Neural cell (in vitro differentiated cells): ENCODE measurements at regions not wholly inside any gene's neighbourhood (a gene's known extent, or its start where the extent isn't known, plus 50 kb on each side); places are given as distances from the start of the nearest gene placed in this dataset.

ENCODE experiments used
- EP300 ChIP-seq: fragments of 450-650 bp; conservative IDR thresholded peaks from 2 replicates; pipeline ENCODE4 v1.6.1; 2014; ENCODE audit warnings: antibody characterized with exemption, mild to moderate bottlenecking, moderate library complexity; ENCODE audit not compliant: poor library complexity, severe bottlenecking
- EZH2 ChIP-seq: fragments of 200-600, 300-800 bp; shearing (Covaris generic), sonication (generic); IDR thresholded peaks from 2 replicates; pipeline ENCODE4 v1.6.1; 2014; ENCODE audit warnings: antibody characterized with exemption, low read length, borderline replicate concordance, mild to moderate bottlenecking; ENCODE audit not compliant: insufficient read depth, poor library complexity, severe bottlenecking
- MXI1 ChIP-seq: fragments of 450-650 bp; conservative IDR thresholded peaks from 2 replicates; pipeline ENCODE4 v1.6.1; 2014; ENCODE audit warnings: antibody characterized with exemption, mild to moderate bottlenecking; ENCODE audit not compliant: poor library complexity, severe bottlenecking
- POLR2AphosphoS5 ChIP-seq: IDR thresholded peaks from 2 replicates; pipeline ENCODE4 v1.6.1; 2012
- RAD21 ChIP-seq: fragments of 450-650 bp; conservative IDR thresholded peaks from 2 replicates; pipeline ENCODE4 v1.6.1; 2014; ENCODE audit warnings: antibody characterized with exemption, mild to moderate bottlenecking, moderate library complexity
- SMC3 ChIP-seq: fragments of 450-650 bp; conservative IDR thresholded peaks from 2 replicates; pipeline ENCODE4 v1.6.1; 2014; ENCODE audit warnings: antibody characterized with exemption, mild to moderate bottlenecking, moderate library complexity; ENCODE audit not compliant: poor library complexity
- TAF1 ChIP-seq: IDR thresholded peaks from 2 replicates; pipeline ENCODE4 v1.6.1; 2012; ENCODE audit warnings: low read depth
- TF ChIP-seq, protein P1 (sequence below): fragments of 450-650 bp; IDR thresholded peaks from 2 replicates; pipeline ENCODE4 v1.5.1; 2014; ENCODE audit warnings: antibody characterized with exemption, mild to moderate bottlenecking, moderate library complexity; ENCODE audit not compliant: poor library complexity, severe bottlenecking

GRCh38 chr3:76776927-76777326 is 263.0 kb upstream of the ROBO2 start:
- TF ChIP-seq, protein P1, sequence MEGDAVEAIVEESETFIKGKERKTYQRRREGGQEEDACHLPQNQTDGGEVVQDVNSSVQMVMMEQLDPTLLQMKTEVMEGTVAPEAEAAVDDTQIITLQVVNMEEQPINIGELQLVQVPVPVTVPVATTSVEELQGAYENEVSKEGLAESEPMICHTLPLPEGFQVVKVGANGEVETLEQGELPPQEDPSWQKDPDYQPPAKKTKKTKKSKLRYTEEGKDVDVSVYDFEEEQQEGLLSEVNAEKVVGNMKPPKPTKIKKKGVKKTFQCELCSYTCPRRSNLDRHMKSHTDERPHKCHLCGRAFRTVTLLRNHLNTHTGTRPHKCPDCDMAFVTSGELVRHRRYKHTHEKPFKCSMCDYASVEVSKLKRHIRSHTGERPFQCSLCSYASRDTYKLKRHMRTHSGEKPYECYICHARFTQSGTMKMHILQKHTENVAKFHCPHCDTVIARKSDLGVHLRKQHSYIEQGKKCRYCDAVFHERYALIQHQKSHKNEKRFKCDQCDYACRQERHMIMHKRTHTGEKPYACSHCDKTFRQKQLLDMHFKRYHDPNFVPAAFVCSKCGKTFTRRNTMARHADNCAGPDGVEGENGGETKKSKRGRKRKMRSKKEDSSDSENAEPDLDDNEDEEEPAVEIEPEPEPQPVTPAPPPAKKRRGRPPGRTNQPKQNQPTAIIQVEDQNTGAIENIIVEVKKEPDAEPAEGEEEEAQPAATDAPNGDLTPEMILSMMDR: no peak
- TF ChIP-seq SMC3: no peak
- no peak for TF ChIP-seq POLR2AphosphoS5
- no peak for TF ChIP-seq RAD21
- no peak for TF ChIP-seq EZH2
- TF ChIP-seq EP300: no peak
- TF ChIP-seq MXI1: no peak
- TF ChIP-seq TAF1: no peak
